Trophoblast cell (in vitro differentiated cells and primary cell): ENCODE measurements at regions not wholly inside any gene's neighbourhood (a gene's known extent, or its start where the extent isn't known, plus 50 kb on each side); places are given as distances from the start of the nearest gene placed in this dataset.
A peak's percentile ranks its signal among the peaks of the same experiment; 100 is the strongest.

Experiments used
- DNase-seq, 2 donors: peaks; one replicate each; pipeline ENCODE4 v3.0.0-alpha.2; 2016
- H2AFZ ChIP-seq: 2 replicates; pipeline ENCODE4 v1.6.1; 2013; ENCODE audit warnings: low read length, moderate library complexity, mild to moderate bottlenecking; ENCODE audit not compliant: insufficient read depth, poor library complexity
- H2AK5ac ChIP-seq: 2 replicates; pipeline ENCODE4 v1.6.1; 2013; ENCODE audit warnings: mild to moderate bottlenecking, low read length
- H2BK120ac ChIP-seq: 2 replicates; pipeline ENCODE4 v1.6.1; 2013; ENCODE audit warnings: low read length, mild to moderate bottlenecking, moderate library complexity; ENCODE audit not compliant: insufficient read depth, poor library complexity
- H2BK12ac ChIP-seq: 2 replicates; pipeline ENCODE4 v1.6.1; 2013; ENCODE audit warnings: mild to moderate bottlenecking, low read length, moderate library complexity
- H2BK5ac ChIP-seq: 2 replicates; pipeline ENCODE4 v1.6.1; 2013; ENCODE audit warnings: low read length, low read depth, moderate library complexity, mild to moderate bottlenecking; ENCODE audit not compliant: poor library complexity
- H3K14ac ChIP-seq: 2 replicates; pipeline ENCODE4 v1.6.1; 2013; ENCODE audit warnings: mild to moderate bottlenecking, low read length
- H3K18ac ChIP-seq: 2 replicates; pipeline ENCODE4 v1.6.1; 2013; ENCODE audit warnings: mild to moderate bottlenecking, low read length
- H3K23ac ChIP-seq: 2 replicates; pipeline ENCODE4 v1.6.1; 2013; ENCODE audit warnings: low read length
- H3K27ac ChIP-seq: 2 replicates; pipeline ENCODE4 v1.5.1; 2013; ENCODE audit warnings: low read depth, mild to moderate bottlenecking, inconsistent platforms, low read length, moderate library complexity
- H3K27me3 ChIP-seq: 2 replicates; pipeline ENCODE4 v1.6.1; 2013; ENCODE audit warnings: inconsistent platforms, mild to moderate bottlenecking, low read length, moderate library complexity; ENCODE audit not compliant: insufficient read depth
- H3K36me3 ChIP-seq, 2 experiments: 1 replicate in 1 of 2; 2 replicates in 1 of 2; pipeline ENCODE4 v1.6.1; 2013; ENCODE audit warnings: low read length in 2 of 2, mild to moderate bottlenecking in 2 of 2, moderate library complexity in 1 of 2; ENCODE audit not compliant: insufficient read depth in 2 of 2, control insufficient read depth in 1 of 2
- H3K4ac ChIP-seq: 2 replicates; pipeline ENCODE4 v1.6.1; 2013; ENCODE audit warnings: low read depth, mild to moderate bottlenecking, low read length, moderate library complexity
- H3K4me1 ChIP-seq, 2 experiments: 1 replicate in 1 of 2; 2 replicates in 1 of 2; pipeline ENCODE4 v1.6.1; 2013; ENCODE audit warnings: low read length in 2 of 2, mild to moderate bottlenecking in 2 of 2, moderate library complexity in 1 of 2; ENCODE audit not compliant: insufficient read depth in 2 of 2, control insufficient read depth in 1 of 2
- H3K4me2 ChIP-seq: 2 replicates; pipeline ENCODE4 v1.6.1; 2013; ENCODE audit warnings: inconsistent platforms, mild to moderate bottlenecking, low read length, moderate library complexity
- H3K4me3 ChIP-seq: 2 replicates; pipeline ENCODE4 v1.5.1; 2013; ENCODE audit warnings: mild to moderate bottlenecking, low read depth, low read length, inconsistent platforms
- H3K79me1 ChIP-seq: one replicate; pipeline ENCODE4 v1.6.1; 2013; ENCODE audit warnings: low read length
- H3K79me2 ChIP-seq: 2 replicates; pipeline ENCODE4 v1.6.1; 2013; ENCODE audit warnings: low read length, mild to moderate bottlenecking; ENCODE audit not compliant: control insufficient read depth, insufficient read depth, poor library complexity
- H3K9ac ChIP-seq: 2 replicates; pipeline ENCODE4 v1.6.1; 2013; ENCODE audit warnings: mild to moderate bottlenecking, low read length
- H3K9me3 ChIP-seq: 2 replicates; pipeline ENCODE4 v1.6.1; 2013; ENCODE audit warnings: low read depth, mild to moderate bottlenecking, control low read depth, inconsistent platforms, low read length; ENCODE audit not compliant: insufficient read depth
- H4K12ac ChIP-seq: 2 replicates; pipeline ENCODE4 v1.6.1; 2013; ENCODE audit warnings: low read depth, mild to moderate bottlenecking, low read length, moderate library complexity
- H4K8ac ChIP-seq: 2 replicates; pipeline ENCODE4 v1.6.1; 2013; ENCODE audit warnings: low read depth, mild to moderate bottlenecking, low read length, moderate library complexity
- H4K91ac ChIP-seq: one replicate; pipeline ENCODE4 v1.6.1; 2013; ENCODE audit warnings: low read depth, mild to moderate bottlenecking, low read length, moderate library complexity
- WGBS: extraction: QIAGEN DNeasy Blood & Tissue Kit; methylation state at CpG from one replicate; pipeline ENCODE4 v1.1.7; 2013; ENCODE audit warnings: missing lambda C conversion rate; ENCODE audit not compliant: insufficient read length, insufficient coverage; ENCODE audit errors: extremely low coverage; 5-methylcytosine and 5-hydroxymethylcytosine counted together

- no peaks in the 10 kb centered on the region for H3K4me1 ChIP-seq
- no peaks in the 10 kb centered on the region for H3K79me1 ChIP-seq
- H3K9me3 ChIP-seq = no peaks in the 10 kb centered on the region
- no peak overlapping the region for H4K12ac ChIP-seq
- H3K36me3 ChIP-seq = no peaks in the 10 kb centered on the region
- no peak overlapping the region for H3K4me3 ChIP-seq
- H3K18ac ChIP-seq = no peak overlapping the region
- H3K79me2 ChIP-seq = no peaks in the 10 kb centered on the region
- no peak overlapping the region for H3K4ac ChIP-seq
- H2BK120ac ChIP-seq = no peak overlapping the region
- no peak overlapping the region for H2AK5ac ChIP-seq
- no peak overlapping the region for H3K23ac ChIP-seq
- H2AFZ ChIP-seq = no peak overlapping the region
- no peaks in the 10 kb centered on the region for H3K27me3 ChIP-seq
- no peak overlapping the region for H3K9ac ChIP-seq
- no peak overlapping the region for H2BK5ac ChIP-seq
- no peak overlapping the region for H4K8ac ChIP-seq
- WGBS = no CpG with 5 or more reads among the region's 5 CpGs
- H4K91ac ChIP-seq = no peak overlapping the region
- no peak overlapping the region for H2BK12ac ChIP-seq
- no peak overlapping the region for H3K27ac ChIP-seq
- H3K14ac ChIP-seq = no peak overlapping the region
- no peak for DNase-seq
- H3K4me2 ChIP-seq = no peak overlapping the region
Measured at GRCh38 chrX:23548164-23548563, 119.1 kb upstream of the PRDX4 start.

- Histone ChIP-seq H3K4ac (no peak overlapping the region), H3K9ac (no peak overlapping the region), H3K4me2 (no peak overlapping the region), H3K18ac (no peak overlapping the region), H3K4me3 (no peak overlapping the region), H2BK5ac (no peak overlapping the region), H3K4me1 (no peaks in the 10 kb centered on the region), H2BK12ac (no peak overlapping the region), H3K14ac (no peak overlapping the region), H2AK5ac (no peak overlapping the region), H4K12ac (no peak overlapping the region), H3K23ac (no peak overlapping the region), H3K79me2 (no peaks in the 10 kb centered on the region), H2BK120ac (no peak overlapping the region), H4K8ac (no peak overlapping the region), H2AFZ (no peak overlapping the region), H3K27ac (no peak overlapping the region), H3K9me3 (no peaks in the 10 kb centered on the region), H3K27me3 (no peaks in the 10 kb centered on the region), H3K79me1 (no peaks in the 10 kb centered on the region), H4K91ac (no peak overlapping the region), H3K36me3 (no peaks in the 10 kb centered on the region)
- no peak for DNase-seq
Measured at GRCh38 chrX:23552303-23552702, 115.0 kb upstream of the PRDX4 start.

- H3K23ac ChIP-seq = no peak overlapping the region
- H3K18ac ChIP-seq = no peak overlapping the region
- no peaks in the 10 kb centered on the region for H3K27me3 ChIP-seq
- no peak overlapping the region for H2AK5ac ChIP-seq
- H2BK12ac ChIP-seq = no peak overlapping the region
- H3K9ac ChIP-seq = no peak overlapping the region
- no peaks in the 10 kb centered on the region for H3K4me1 ChIP-seq
- no CpG with 5 or more reads among the region's 3 CpGs for WGBS
- no peaks in the 10 kb centered on the region for H3K36me3 ChIP-seq
- H3K79me1 ChIP-seq = no peaks in the 10 kb centered on the region
- H3K4ac ChIP-seq = no peak overlapping the region
- H4K91ac ChIP-seq = no peak overlapping the region
- no peak overlapping the region for H3K27ac ChIP-seq
- no peak overlapping the region for H2AFZ ChIP-seq
- no peak overlapping the region for H4K8ac ChIP-seq
- H4K12ac ChIP-seq = no peak overlapping the region
- H3K4me3 ChIP-seq = no peak overlapping the region
- H3K9me3 ChIP-seq = no peaks in the 10 kb centered on the region
- peak in 1 of 2 donors; percentile 40 for DNase-seq
- no peak overlapping the region for H3K4me2 ChIP-seq
- H2BK5ac ChIP-seq = no peak overlapping the region
- no peaks in the 10 kb centered on the region for H3K79me2 ChIP-seq
- no peak overlapping the region for H3K14ac ChIP-seq
- H2BK120ac ChIP-seq = no peak overlapping the region
Measured at GRCh38 chrX:23554304-23554703, 113.0 kb upstream of the PRDX4 start.

- Histone ChIP-seq H3K79me1 (no peaks in the 10 kb centered on the region), H2BK120ac (no peak overlapping the region), H3K36me3 (no peaks in the 10 kb centered on the region), H4K8ac (no peak overlapping the region), H2AFZ (no peak overlapping the region), H3K23ac (no peak overlapping the region), H2BK12ac (no peak overlapping the region), H3K4me3 (no peak overlapping the region), H2AK5ac (no peak overlapping the region), H3K4ac (no peak overlapping the region), H3K9ac (no peak overlapping the region), H3K4me2 (no peak overlapping the region), H3K18ac (no peak overlapping the region), H3K27ac (no peak overlapping the region), H3K79me2 (no peaks in the 10 kb centered on the region), H2BK5ac (no peak overlapping the region), H3K27me3 (no peaks in the 10 kb centered on the region), H4K91ac (no peak overlapping the region), H3K4me1 (no peaks in the 10 kb centered on the region), H4K12ac (no peak overlapping the region), H3K9me3 (no peaks in the 10 kb centered on the region), H3K14ac (no peak overlapping the region)
- peak; percentile 5 to 47 for DNase-seq
- WGBS = no CpG with 5 or more reads among the region's 5 CpGs
Measured at GRCh38 chrX:23557070-23557469, 110.2 kb upstream of the PRDX4 start.
